ENCODE measurements at regions not wholly inside any gene's neighbourhood (a gene's known extent, or its start where the extent isn't known, plus 50 kb on each side); places are given as distances from the start of the nearest gene placed in this dataset.

DNA sequence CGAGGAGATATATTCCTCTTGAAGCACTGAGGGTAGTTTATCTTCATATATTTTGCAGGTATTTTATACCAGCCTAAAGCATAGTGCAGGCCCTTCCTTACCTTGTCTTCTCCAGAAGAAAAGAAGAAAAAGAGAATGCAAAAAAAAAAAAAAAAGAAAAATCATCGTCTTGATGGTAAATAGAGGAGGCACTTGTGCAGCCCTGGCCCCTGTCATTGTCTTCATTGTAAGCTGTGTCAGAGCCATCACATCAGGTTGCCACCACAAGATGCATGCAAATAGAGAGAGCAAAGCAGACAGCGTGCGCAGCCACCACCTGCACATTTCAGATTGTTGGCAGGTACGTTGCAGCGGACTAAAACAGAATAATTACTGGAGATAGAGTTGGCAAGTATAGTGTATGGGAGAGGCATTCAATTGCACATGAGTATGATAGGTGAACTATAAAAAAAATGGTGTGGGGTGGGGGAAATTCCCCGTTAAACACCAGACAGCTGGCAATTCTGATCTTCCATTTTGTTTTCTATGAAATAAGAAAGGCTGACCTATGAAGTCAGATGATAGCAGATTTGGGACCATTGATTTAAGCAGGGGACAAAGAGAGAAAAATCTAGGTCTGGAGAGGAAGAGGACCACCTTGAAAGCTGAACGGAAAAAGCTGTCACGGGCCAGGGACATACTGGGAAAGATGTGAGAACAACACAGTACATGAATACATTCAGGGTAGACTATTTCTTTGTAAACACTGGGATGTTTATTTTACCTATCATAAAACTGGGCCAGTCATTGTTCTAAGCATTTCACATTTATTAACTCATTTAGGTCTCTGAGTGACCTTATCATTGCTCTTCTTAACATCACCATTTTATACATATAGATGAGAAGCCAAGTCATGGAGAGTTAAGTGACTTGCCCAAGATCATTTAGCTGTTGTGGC is 306.3 kb upstream of the SP8 start:
- Mint-ChIP-seq H3K36me3 (no peaks in the 10 kb centered on the region), H3K9me3 (no peaks in the 10 kb centered on the region), H3K4me3 (no peak overlapping the region), H3K4me1 (peaks cover 10% of the 10 kb centered on the region), H3K27ac (no peak overlapping the region), H3K27me3 (ENCODE audit: low read depth) (no peaks in the 10 kb centered on the region; the same call in 1 of the 2 replicates)
- DNase-seq (ENCODE audit: low spot score) (no peak), ATAC-seq (no peak)
- CTCF ChIA-PET = interaction anchor here (2.0 kb wide), 1 partner anchor 161 kb away, joined by 8 read pairs; no protein-coding TSS in a partner anchor
- POLR2A ChIA-PET = no interaction called here
- no peak for TF ChIP-seq NFE2L1 (CRISPR knock-in tag; IDR thresholded peaks at IDR 0.05)

DNA sequence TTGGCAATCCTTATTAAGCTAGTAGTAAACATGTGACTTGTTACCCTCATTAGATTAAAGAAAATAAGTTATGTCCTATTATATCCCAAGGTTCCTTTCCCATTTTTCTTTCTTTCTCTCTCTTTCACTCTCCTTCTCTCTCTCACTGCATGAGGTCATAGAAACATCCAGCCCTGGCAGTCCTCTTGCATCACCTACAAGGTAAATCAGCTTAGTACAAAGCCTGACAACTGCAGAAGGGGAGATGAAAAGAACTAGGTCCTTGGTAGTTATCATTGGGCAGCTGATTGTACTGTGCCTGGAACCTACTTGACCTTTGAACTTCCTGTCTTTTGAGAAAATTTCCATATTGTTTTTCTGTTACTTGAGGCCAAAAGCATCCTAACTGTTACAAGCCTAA is 307.9 kb upstream of the SP8 start:
- ChIA-PET CTCF (no interaction called here), POLR2A (interaction anchor here (0.6 kb wide), 1 partner anchor 129 kb away, joined by 3 read pairs; no protein-coding TSS in a partner anchor)
- Mint-ChIP-seq H3K9me3 (no peaks in the 10 kb centered on the region), H3K27me3 (ENCODE audit: low read depth) (no peaks in the 10 kb centered on the region), H3K4me1 (peaks cover 10% of the 10 kb centered on the region), H3K4me3 (no peak overlapping the region), H3K27ac (no peak overlapping the region), H3K36me3 (no peaks in the 10 kb centered on the region)
- TF ChIP-seq SP1 (CRISPR knock-in tag; conservative IDR thresholded peaks at IDR 0.05) = no peak
- TF ChIP-seq SMAD3 (CRISPR knock-in tag; IDR thresholded peaks at IDR 0.05; ENCODE audit: borderline replicate concordance) = no peak
- TF ChIP-seq, protein P1, sequence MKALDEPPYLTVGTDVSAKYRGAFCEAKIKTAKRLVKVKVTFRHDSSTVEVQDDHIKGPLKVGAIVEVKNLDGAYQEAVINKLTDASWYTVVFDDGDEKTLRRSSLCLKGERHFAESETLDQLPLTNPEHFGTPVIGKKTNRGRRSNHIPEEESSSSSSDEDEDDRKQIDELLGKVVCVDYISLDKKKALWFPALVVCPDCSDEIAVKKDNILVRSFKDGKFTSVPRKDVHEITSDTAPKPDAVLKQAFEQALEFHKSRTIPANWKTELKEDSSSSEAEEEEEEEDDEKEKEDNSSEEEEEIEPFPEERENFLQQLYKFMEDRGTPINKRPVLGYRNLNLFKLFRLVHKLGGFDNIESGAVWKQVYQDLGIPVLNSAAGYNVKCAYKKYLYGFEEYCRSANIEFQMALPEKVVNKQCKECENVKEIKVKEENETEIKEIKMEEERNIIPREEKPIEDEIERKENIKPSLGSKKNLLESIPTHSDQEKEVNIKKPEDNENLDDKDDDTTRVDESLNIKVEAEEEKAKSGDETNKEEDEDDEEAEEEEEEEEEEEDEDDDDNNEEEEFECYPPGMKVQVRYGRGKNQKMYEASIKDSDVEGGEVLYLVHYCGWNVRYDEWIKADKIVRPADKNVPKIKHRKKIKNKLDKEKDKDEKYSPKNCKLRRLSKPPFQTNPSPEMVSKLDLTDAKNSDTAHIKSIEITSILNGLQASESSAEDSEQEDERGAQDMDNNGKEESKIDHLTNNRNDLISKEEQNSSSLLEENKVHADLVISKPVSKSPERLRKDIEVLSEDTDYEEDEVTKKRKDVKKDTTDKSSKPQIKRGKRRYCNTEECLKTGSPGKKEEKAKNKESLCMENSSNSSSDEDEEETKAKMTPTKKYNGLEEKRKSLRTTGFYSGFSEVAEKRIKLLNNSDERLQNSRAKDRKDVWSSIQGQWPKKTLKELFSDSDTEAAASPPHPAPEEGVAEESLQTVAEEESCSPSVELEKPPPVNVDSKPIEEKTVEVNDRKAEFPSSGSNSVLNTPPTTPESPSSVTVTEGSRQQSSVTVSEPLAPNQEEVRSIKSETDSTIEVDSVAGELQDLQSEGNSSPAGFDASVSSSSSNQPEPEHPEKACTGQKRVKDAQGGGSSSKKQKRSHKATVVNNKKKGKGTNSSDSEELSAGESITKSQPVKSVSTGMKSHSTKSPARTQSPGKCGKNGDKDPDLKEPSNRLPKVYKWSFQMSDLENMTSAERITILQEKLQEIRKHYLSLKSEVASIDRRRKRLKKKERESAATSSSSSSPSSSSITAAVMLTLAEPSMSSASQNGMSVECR (CRISPR knock-in tag; IDR thresholded peaks at IDR 0.05; ENCODE audit: borderline replicate concordance) = no peak
- TF ChIP-seq, protein P2, sequence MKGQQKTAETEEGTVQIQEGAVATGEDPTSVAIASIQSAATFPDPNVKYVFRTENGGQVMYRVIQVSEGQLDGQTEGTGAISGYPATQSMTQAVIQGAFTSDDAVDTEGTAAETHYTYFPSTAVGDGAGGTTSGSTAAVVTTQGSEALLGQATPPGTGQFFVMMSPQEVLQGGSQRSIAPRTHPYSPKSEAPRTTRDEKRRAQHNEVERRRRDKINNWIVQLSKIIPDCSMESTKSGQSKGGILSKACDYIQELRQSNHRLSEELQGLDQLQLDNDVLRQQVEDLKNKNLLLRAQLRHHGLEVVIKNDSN (CRISPR knock-in tag; IDR thresholded peaks at IDR 0.05) = no peak
- ATAC-seq (no peak; the same call in 1 of the 2 replicates), DNase-seq (ENCODE audit: low spot score) (no peak)

DNA sequence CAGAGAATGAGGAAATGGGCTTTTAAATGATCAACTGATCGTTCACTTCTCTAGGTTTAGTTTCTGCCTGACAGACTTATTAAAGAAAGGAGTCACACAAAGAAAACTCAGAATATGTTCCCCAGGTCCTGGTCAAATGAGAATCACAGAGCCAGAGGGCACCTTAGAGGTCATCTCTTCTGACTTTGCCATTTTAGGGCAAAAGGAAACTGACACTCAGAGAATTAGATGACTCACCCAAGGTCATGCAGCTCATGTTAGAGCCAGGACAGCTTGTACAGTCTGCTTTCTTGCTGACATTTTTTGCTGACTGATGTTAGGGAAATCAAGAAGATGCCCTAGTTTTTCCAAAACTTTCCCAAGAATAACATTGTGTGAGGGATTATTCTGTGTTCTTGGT is 312.7 kb upstream of the SP8 start:
- no peaks in the 10 kb centered on the region for H3K9me3 Mint-ChIP-seq
- CTCF ChIA-PET = no interaction called here
- DNase-seq (ENCODE audit: low spot score) (no peak), ATAC-seq (no peak)
- peaks cover 8% of the 10 kb centered on the region for H3K4me1 Mint-ChIP-seq
- H3K36me3 Mint-ChIP-seq = no peaks in the 10 kb centered on the region
- no peaks in the 10 kb centered on the region for H3K27me3 Mint-ChIP-seq (ENCODE audit: low read depth)
- H3K27ac Mint-ChIP-seq = no peak overlapping the region
- POLR2A ChIA-PET = no interaction called here
- no peak overlapping the region for H3K4me3 Mint-ChIP-seq
- no peak for TF ChIP-seq RORB (CRISPR knock-in tag; IDR thresholded peaks at IDR 0.05)
- TF ChIP-seq NR3C1 (CRISPR knock-in tag; conservative IDR thresholded peaks at IDR 0.05; ENCODE audit: low read depth) = no peak
- TF ChIP-seq JUN (CRISPR knock-in tag; IDR thresholded peaks at IDR 0.05) = no peak
- TF ChIP-seq, protein P3, sequence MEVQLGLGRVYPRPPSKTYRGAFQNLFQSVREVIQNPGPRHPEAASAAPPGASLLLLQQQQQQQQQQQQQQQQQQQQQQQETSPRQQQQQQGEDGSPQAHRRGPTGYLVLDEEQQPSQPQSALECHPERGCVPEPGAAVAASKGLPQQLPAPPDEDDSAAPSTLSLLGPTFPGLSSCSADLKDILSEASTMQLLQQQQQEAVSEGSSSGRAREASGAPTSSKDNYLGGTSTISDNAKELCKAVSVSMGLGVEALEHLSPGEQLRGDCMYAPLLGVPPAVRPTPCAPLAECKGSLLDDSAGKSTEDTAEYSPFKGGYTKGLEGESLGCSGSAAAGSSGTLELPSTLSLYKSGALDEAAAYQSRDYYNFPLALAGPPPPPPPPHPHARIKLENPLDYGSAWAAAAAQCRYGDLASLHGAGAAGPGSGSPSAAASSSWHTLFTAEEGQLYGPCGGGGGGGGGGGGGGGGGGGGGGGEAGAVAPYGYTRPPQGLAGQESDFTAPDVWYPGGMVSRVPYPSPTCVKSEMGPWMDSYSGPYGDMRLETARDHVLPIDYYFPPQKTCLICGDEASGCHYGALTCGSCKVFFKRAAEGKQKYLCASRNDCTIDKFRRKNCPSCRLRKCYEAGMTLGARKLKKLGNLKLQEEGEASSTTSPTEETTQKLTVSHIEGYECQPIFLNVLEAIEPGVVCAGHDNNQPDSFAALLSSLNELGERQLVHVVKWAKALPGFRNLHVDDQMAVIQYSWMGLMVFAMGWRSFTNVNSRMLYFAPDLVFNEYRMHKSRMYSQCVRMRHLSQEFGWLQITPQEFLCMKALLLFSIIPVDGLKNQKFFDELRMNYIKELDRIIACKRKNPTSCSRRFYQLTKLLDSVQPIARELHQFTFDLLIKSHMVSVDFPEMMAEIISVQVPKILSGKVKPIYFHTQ (CRISPR knock-in tag; IDR thresholded peaks at IDR 0.05) = no peak
- TF ChIP-seq, protein P4, sequence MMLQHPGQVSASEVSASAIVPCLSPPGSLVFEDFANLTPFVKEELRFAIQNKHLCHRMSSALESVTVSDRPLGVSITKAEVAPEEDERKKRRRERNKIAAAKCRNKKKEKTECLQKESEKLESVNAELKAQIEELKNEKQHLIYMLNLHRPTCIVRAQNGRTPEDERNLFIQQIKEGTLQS (CRISPR knock-in tag; conservative IDR thresholded peaks at IDR 0.05) = no peak
- TF ChIP-seq, protein P5, sequence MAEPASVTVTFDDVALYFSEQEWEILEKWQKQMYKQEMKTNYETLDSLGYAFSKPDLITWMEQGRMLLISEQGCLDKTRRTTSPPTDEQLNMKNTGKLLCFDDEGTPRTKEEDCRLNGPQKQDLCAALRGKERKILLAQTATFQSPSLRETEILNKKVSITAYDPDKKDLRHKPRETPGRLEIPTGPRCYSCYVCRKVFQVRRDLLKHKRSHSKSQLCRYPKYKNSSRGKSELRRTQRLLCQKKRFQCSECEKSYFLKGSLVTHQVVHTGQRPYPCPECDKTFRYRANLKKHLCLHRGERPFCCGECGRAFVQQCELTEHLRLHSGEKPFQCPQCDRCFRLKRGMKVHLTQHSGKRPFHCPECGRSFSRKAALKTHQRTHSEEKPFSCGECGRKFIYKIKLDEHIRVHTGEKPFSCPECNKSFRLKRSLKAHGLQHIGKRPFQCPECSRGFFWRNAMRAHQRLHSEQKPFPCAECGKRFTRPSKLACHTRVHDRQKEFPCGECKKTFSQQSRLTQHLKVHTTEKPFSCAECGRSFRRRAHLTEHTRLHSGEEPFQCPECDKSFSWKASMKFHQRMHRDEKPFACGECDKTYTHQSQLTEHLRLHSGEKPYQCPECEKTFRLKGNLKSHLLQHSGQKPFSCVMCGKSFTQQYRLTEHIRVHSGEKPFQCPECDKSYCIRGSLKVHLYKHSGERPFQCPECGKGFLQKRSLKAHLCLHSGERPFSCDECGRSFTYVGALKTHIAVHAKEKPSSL (CRISPR knock-in tag; conservative IDR thresholded peaks at IDR 0.05) = no peak
- TF ChIP-seq, protein P6, sequence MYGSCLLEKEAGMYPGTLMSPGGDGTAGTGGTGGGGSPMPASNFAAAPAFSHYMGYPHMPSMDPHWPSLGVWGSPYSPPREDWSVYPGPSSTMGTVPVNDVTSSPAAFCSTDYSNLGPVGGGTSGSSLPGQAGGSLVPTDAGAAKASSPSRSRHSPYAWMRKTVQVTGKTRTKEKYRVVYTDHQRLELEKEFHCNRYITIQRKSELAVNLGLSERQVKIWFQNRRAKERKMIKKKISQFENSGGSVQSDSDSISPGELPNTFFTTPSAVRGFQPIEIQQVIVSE (CRISPR knock-in tag; IDR thresholded peaks at IDR 0.05; ENCODE audit: borderline replicate concordance) = no peak
- no peak for TF ChIP-seq ZNF263 (CRISPR knock-in tag; IDR thresholded peaks at IDR 0.05; ENCODE audit: low read depth)
- no peak for TF ChIP-seq GTF2I (CRISPR knock-in tag; conservative IDR thresholded peaks at IDR 0.05)
- TF ChIP-seq, protein P7, sequence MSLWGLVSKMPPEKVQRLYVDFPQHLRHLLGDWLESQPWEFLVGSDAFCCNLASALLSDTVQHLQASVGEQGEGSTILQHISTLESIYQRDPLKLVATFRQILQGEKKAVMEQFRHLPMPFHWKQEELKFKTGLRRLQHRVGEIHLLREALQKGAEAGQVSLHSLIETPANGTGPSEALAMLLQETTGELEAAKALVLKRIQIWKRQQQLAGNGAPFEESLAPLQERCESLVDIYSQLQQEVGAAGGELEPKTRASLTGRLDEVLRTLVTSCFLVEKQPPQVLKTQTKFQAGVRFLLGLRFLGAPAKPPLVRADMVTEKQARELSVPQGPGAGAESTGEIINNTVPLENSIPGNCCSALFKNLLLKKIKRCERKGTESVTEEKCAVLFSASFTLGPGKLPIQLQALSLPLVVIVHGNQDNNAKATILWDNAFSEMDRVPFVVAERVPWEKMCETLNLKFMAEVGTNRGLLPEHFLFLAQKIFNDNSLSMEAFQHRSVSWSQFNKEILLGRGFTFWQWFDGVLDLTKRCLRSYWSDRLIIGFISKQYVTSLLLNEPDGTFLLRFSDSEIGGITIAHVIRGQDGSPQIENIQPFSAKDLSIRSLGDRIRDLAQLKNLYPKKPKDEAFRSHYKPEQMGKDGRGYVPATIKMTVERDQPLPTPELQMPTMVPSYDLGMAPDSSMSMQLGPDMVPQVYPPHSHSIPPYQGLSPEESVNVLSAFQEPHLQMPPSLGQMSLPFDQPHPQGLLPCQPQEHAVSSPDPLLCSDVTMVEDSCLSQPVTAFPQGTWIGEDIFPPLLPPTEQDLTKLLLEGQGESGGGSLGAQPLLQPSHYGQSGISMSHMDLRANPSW (CRISPR knock-in tag; conservative IDR thresholded peaks at IDR 0.05; ENCODE audit: low read depth) = no peak
- TF ChIP-seq ZNF219 (CRISPR knock-in tag; IDR thresholded peaks at IDR 0.05; ENCODE audit: borderline replicate concordance) = no peak
